ENCODE measurements at regions not wholly inside any gene's neighbourhood (a gene's known extent, or its start where the extent isn't known, plus 50 kb on each side); places are given as distances from the start of the nearest gene placed in this dataset.

DNA sequence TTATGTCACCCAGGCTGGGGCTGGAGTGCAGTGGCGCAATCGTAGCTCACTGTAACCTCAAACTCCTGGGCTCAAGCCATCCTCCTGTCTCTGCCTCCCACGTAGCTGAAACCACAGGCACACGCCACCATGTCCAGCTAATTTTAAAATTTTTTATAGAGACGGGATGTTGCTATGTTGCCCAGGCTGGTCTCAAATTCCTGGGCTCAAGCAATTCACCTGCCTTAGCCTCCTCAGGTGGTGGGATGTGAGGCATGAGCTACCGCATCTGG lies 123.2 kb upstream of the PARD3 start:
- no peak for TF ChIP-seq NR3C1 (CRISPR knock-in tag; IDR thresholded peaks at IDR 0.05)
- no peak for TF ChIP-seq ZNF598 (CRISPR knock-in tag; IDR thresholded peaks at IDR 0.05; ENCODE audit: borderline replicate concordance)
- TF ChIP-seq ZNF24 (IDR thresholded peaks at IDR 0.05), result no peak
- TF ChIP-seq, protein P1, sequence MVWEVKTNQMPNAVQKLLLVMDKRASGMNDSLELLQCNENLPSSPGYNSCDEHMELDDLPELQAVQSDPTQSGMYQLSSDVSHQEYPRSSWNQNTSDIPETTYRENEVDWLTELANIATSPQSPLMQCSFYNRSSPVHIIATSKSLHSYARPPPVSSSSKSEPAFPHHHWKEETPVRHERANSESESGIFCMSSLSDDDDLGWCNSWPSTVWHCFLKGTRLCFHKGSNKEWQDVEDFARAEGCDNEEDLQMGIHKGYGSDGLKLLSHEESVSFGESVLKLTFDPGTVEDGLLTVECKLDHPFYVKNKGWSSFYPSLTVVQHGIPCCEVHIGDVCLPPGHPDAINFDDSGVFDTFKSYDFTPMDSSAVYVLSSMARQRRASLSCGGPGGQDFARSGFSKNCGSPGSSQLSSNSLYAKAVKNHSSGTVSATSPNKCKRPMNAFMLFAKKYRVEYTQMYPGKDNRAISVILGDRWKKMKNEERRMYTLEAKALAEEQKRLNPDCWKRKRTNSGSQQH (CRISPR knock-in tag; IDR thresholded peaks at IDR 0.05; ENCODE audit: low read depth), result no peak
- TF ChIP-seq ZBTB7A (CRISPR knock-in tag; IDR thresholded peaks at IDR 0.05), result no peak
